ENCODE measurements at regions not wholly inside any gene's neighbourhood (a gene's known extent, or its start where the extent isn't known, plus 50 kb on each side); places are given as distances from the start of the nearest gene placed in this dataset.

GRCh38 chr20:58568483-58569240 lies 53.5 kb upstream of the APCDD1L start:
- H2AFZ ChIP-seq (replicated peaks; ENCODE audit: low read length, poor library complexity), result no peak overlapping the region
- H3K4me3 ChIP-seq (ENCODE audit: insufficient read depth, low read depth, low read length), result no peak overlapping the region
- no peak overlapping the region for H3K56ac ChIP-seq (ENCODE audit: extremely low read depth, insufficient read depth, low read length)
- in situ Hi-C loops (cut with MboI; ENCODE audit: low sequenced_read_pairs) (no loop called here), dilution Hi-C loops (cut with HindIII; ENCODE audit: low sequenced_read_pairs, unreplicated experiment) (no loop called here), intact Hi-C loops (cut with micrococcal nuclease) (no loop called here)
- H4K20me1 ChIP-seq (ENCODE audit: insufficient read depth, low read length), result no peaks in the 10 kb centered on the region
- no peaks in the 10 kb centered on the region for H3K27me3 ChIP-seq (ENCODE audit: control insufficient read depth, insufficient read depth, low read length)
- no peaks in the 10 kb centered on the region for H3K9me3 ChIP-seq (ENCODE audit: control insufficient read depth, insufficient read depth, low read length)
- H2BK15ac ChIP-seq (ENCODE audit: low read depth, low read length), result no peak overlapping the region
- H2BK20ac ChIP-seq (ENCODE audit: low read depth, low read length), result no peak overlapping the region
- H2BK120ac ChIP-seq (ENCODE audit: low read depth, low read length), result peak overlapping the region; percentile 2; the same call in 1 of the 2 replicates
- 80% methylated on average over 2 of the region's 20 CpGs; no CpG with 5 or more reads in 1 of the 2 experiments for WGBS, 2 experiments (ENCODE audit: extremely low coverage in 2 of 2, insufficient read length in 1 of 2)
- H3K18ac ChIP-seq (ENCODE audit: low read depth, low read length), result no peak overlapping the region
- H4K5ac ChIP-seq (ENCODE audit: low read depth, low read length), result no peak overlapping the region
- H3K23ac ChIP-seq (ENCODE audit: low read depth, low read length), result no peak overlapping the region
- peak overlapping the region; percentile 16 for H2BK5ac ChIP-seq (ENCODE audit: low read depth, low read length, poor library complexity, severe bottlenecking)
- H3K9ac ChIP-seq (ENCODE audit: low read depth, low read length), result no peak overlapping the region
- BruUV-seq (replicated peaks), result no TSS peak
- H3K4me1 ChIP-seq (ENCODE audit: control insufficient read depth, insufficient read depth, low read length), result peaks cover 13% of the 10 kb centered on the region
- POLR2A ChIA-PET (ENCODE audit: unreplicated experiment), result no interaction called here
- H3K27ac ChIP-seq (ENCODE audit: insufficient read depth, low read length), result no peak overlapping the region
- ATAC-seq (ENCODE audit: low read depth) (no peak), DNase-seq (no peak)
- TF ChIP-seq USF2 (IDR thresholded peaks at IDR 0.05; ENCODE audit: low read depth, low read length), result no peak
- no peak for TF ChIP-seq FOS (IDR thresholded peaks at IDR 0.05; ENCODE audit: low read depth, low read length)
- no peak for TF ChIP-seq CHD1 (IDR thresholded peaks at IDR 0.05; ENCODE audit: low read depth, low read length)
- no peak for TF ChIP-seq CTCF (conservative IDR thresholded peaks at IDR 0.05; ENCODE audit: low read depth, low read length)
- no peak for TF ChIP-seq SMC3 (IDR thresholded peaks at IDR 0.05; ENCODE audit: low read depth, low read length)
- no peak for TF ChIP-seq CEBPB (IDR thresholded peaks at IDR 0.05; ENCODE audit: low read depth, low read length)
- TF ChIP-seq MAFK (IDR thresholded peaks at IDR 0.05; ENCODE audit: low read depth, low read length), result no peak
- no peak for TF ChIP-seq BHLHE40 (IDR thresholded peaks at IDR 0.05; ENCODE audit: low read depth, low read length)
- no peak for TF ChIP-seq RFX5 (IDR thresholded peaks at IDR 0.05; ENCODE audit: low read depth, low read length)
- TF ChIP-seq RAD21 (IDR thresholded peaks at IDR 0.05; ENCODE audit: low read length), result no peak
- no peak for TF ChIP-seq MXI1 (IDR thresholded peaks at IDR 0.05; ENCODE audit: borderline replicate concordance, low read depth, low read length)
- no peak for TF ChIP-seq MAZ (IDR thresholded peaks at IDR 0.05; ENCODE audit: borderline replicate concordance, low read depth, low read length)
- TF ChIP-seq POLR2A (IDR thresholded peaks at IDR 0.05; ENCODE audit: low read depth, low read length), result no peak
- no peak for TF ChIP-seq ELK1 (IDR thresholded peaks at IDR 0.05; ENCODE audit: borderline replicate concordance, low read depth, low read length)
- no peak for TF ChIP-seq RCOR1 (IDR thresholded peaks at IDR 0.05; ENCODE audit: insufficient replicate concordance, low read length)
- TF ChIP-seq NFE2L2 (IDR thresholded peaks at IDR 0.05; ENCODE audit: low read depth, low read length), result no peak
- H3K4ac ChIP-seq (ENCODE audit: low read depth, low read length), result no peak overlapping the region
- CTCF ChIA-PET, result no interaction called here
- no peaks in the 10 kb centered on the region; a peak in 1 of 4 replicates for H3K79me1 ChIP-seq (ENCODE audit: low read depth in 1 of 2, low read length in 2 of 2)
- no peaks in the 10 kb centered on the region for H3K36me3 ChIP-seq (ENCODE audit: control insufficient read depth, insufficient read depth, low read length)
- H3K9me1 ChIP-seq (ENCODE audit: insufficient read depth, low read length), result 0 out of 2 replicates have a peak, but pooled peaks cover 7% of the 10 kb centered on the region
- H4K8ac ChIP-seq (ENCODE audit: low read depth in 2 of 2, low read length in 2 of 2), result no peak overlapping the region
- no peak overlapping the region for H2AK9ac ChIP-seq (replicated peaks; ENCODE audit: low read depth, low read length, poor library complexity)
- H3K14ac ChIP-seq (replicated peaks; ENCODE audit: low read depth, low read length), result no peak overlapping the region
- H3K4me2 ChIP-seq (ENCODE audit: low read depth, low read length), result no peak overlapping the region
- no peak overlapping the region; the same call in 1 of the 2 replicates for H2AK5ac ChIP-seq (ENCODE audit: low read depth, low read length)
- no peak overlapping the region; the same call in 1 of the 2 replicates for H4K91ac ChIP-seq (ENCODE audit: insufficient read depth, low read depth, low read length)

Measured in IMR-90 (cell line).